OCI-LY1 (cell line): ENCODE measurements at regions not wholly inside any gene's neighbourhood (a gene's known extent, or its start where the extent isn't known, plus 50 kb on each side); places are given as distances from the start of the nearest gene placed in this dataset.

ENCODE experiments used
- H2AFZ ChIP-seq: fragments of 200-600 bp; sonication (generic), shearing (Covaris generic); 2 replicates; pipeline ENCODE4 v1.6.0; 2014; ENCODE audit warnings: antibody characterized with exemption, mild to moderate bottlenecking, low read length
- H3F3A ChIP-seq: fragments of 200-600 bp; sonication (generic), shearing (Covaris generic); 2 replicates; pipeline ENCODE4 v1.6.0; 2014; ENCODE audit warnings: mild to moderate bottlenecking, antibody characterized with exemption, low read length, moderate library complexity; ENCODE audit not compliant: insufficient read depth
- H3K27ac ChIP-seq: fragments of 200-600 bp; sonication (generic); 2 replicates; pipeline ENCODE4 v1.5.1; 2014; ENCODE audit warnings: low read length, mixed run types, mild to moderate bottlenecking, low read depth; ENCODE audit not compliant: poor library complexity, severe bottlenecking
- H3K27me3 ChIP-seq: fragments of 200-600 bp; sonication (generic); 2 replicates; pipeline ENCODE4 v1.6.0; 2014; ENCODE audit warnings: antibody characterized with exemption, mild to moderate bottlenecking, low read length, moderate library complexity; ENCODE audit not compliant: insufficient read depth
- H3K36me3 ChIP-seq: fragments of 200-600 bp; sonication (generic); 2 replicates; pipeline ENCODE4 v1.6.1; 2014; ENCODE audit warnings: mild to moderate bottlenecking, antibody characterized with exemption, low read length, moderate library complexity, mixed read lengths; ENCODE audit not compliant: insufficient read depth
- H3K4me1 ChIP-seq: fragments of 200-600 bp; sonication (generic); 2 replicates; pipeline ENCODE4 v1.5.1; 2014; ENCODE audit warnings: mild to moderate bottlenecking, low read length, moderate library complexity; ENCODE audit not compliant: insufficient read depth, severe bottlenecking
- H3K4me2 ChIP-seq: fragments of 200-600 bp; sonication (generic), shearing (Covaris generic); 2 replicates; pipeline ENCODE4 v1.6.1; 2014; ENCODE audit warnings: low read length
- H3K4me3 ChIP-seq: fragments of 200-600 bp; sonication (generic); 2 replicates; pipeline ENCODE4 v1.5.1; 2014; ENCODE audit warnings: low read length, low read depth, mild to moderate bottlenecking, mixed read lengths; ENCODE audit not compliant: poor library complexity, severe bottlenecking
- H3K79me2 ChIP-seq: fragments of 200-600 bp; shearing (Covaris generic); 2 replicates; pipeline ENCODE4 v1.6.1; 2016; ENCODE audit warnings: mixed run types, low read length, mixed read lengths; ENCODE audit not compliant: insufficient read depth
- H3K9ac ChIP-seq: fragments of 200-600 bp; sonication (generic), shearing (Covaris generic); 2 replicates; pipeline ENCODE4 v1.6.1; 2014; ENCODE audit warnings: mild to moderate bottlenecking, low read length, mixed read lengths
- H3K9me2 ChIP-seq: fragments of 200-600 bp; sonication (generic), shearing (Covaris generic); 2 replicates; pipeline ENCODE4 v1.6.1; 2014; ENCODE audit warnings: low read depth, mild to moderate bottlenecking, low read length, mixed read lengths
- H3K9me3 ChIP-seq: fragments of 200-600 bp; shearing (Covaris generic); 2 replicates; pipeline ENCODE4 v1.6.1; 2014; ENCODE audit warnings: low read length, mixed read lengths
- H4K20me1 ChIP-seq: fragments of 200-600 bp; sonication (generic), shearing (Covaris generic); 2 replicates; pipeline ENCODE4 v1.6.0; 2016; ENCODE audit warnings: mild to moderate bottlenecking, low read length; ENCODE audit not compliant: insufficient read depth
- CTCF ChIP-seq: fragments of 200-600 bp; sonication (generic), shearing (Covaris generic); IDR thresholded peaks from 2 replicates; pipeline ENCODE4 v1.5.1; 2017; ENCODE audit warnings: mild to moderate bottlenecking, antibody characterized with exemption, low read length, moderate library complexity, mixed read lengths
- EZH2 ChIP-seq: fragments of 200-600 bp; sonication (generic), shearing (Covaris generic); IDR thresholded peaks from 2 replicates; pipeline ENCODE4 v1.8.0; 2017; ENCODE audit warnings: borderline replicate concordance, mixed run types, mild to moderate bottlenecking, antibody characterized with exemption, low read length, moderate library complexity, mixed read lengths

DNA sequence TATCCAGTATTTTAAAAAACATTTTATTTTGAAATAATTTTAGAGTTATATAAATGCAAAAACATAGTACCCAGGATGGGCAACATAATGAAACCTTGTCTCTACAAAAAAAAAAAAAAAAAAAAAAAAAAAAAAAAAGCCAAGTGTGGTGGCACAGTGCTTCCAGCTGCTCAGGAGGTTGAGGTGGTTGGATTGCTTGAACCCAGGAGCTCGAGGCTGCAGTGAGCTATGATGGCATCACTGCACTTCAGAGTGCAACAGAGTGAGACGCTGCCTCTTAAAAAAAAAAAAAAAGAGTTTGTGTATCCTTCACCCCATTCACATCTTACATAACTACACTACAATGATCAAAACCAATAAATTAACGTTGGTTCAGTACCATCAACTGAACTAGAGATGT lies 115.6 kb upstream of the KIF26B start:
- Histone ChIP-seq H3K36me3 (no peaks in the 10 kb centered on the region), H3K9me2 (no peaks in the 10 kb centered on the region), H3K27me3 (no peaks in the 10 kb centered on the region), H4K20me1 (no peaks in the 10 kb centered on the region), H3K4me2 (no peak overlapping the region), H3K9ac (no peak overlapping the region), H3K79me2 (no peaks in the 10 kb centered on the region), H2AFZ (no peak overlapping the region), H3K9me3 (peaks cover 2% of the 10 kb centered on the region; the same call in 1 of the 2 replicates), H3F3A (no peaks in the 10 kb centered on the region), H3K4me1 (no peaks in the 10 kb centered on the region), H3K4me3 (no peak overlapping the region), H3K27ac (no peak overlapping the region)
- TF ChIP-seq EZH2 (no peak), CTCF (no peak)

DNA sequence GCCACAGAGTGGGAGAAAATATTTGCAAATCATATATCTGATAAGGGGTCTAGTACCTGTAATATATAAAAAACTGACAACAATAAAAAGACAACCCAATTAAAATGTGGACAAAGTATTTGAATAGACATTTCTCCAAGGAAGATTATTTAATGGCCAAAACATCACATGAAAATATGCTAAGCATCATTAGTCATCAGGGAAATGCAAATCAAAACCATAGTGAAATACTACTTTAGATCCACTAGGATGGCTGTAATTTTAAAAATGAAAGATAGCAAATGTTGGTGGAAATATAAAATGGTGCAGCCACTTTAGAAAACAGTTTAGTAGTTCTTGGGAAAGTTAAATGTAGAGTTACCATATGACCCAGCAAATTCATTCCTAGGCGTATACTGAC lies 118.7 kb upstream of the KIF26B start:
- H3K4me3 ChIP-seq, result no peak overlapping the region

DNA sequence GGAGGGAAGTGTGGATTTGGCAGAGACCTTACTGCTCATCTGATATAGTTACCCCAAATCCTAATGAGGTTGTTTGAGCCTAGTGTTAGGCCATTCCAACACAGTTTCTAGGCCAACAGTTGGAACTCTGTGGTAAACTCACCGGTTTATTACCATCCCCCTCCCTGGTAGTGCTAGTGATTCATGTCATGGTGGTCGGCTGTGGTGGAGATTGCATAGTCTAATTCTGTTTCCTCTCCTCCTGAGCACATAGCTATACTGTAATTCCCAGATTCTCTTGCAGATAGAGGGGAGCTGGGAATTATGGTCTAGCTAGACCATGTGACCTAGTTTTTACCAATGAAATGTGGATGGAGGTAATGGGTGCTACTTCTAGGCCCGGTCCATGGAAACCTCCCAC lies 123.7 kb upstream of the KIF26B start:
- Histone ChIP-seq H3K9me2 (no peaks in the 10 kb centered on the region), H3K9ac (no peak overlapping the region), H4K20me1 (no peaks in the 10 kb centered on the region), H3K9me3 (no peaks in the 10 kb centered on the region), H3K79me2 (no peaks in the 10 kb centered on the region), H3K4me3 (no peak overlapping the region), H3F3A (no peaks in the 10 kb centered on the region), H2AFZ (no peak overlapping the region), H3K27me3 (no peaks in the 10 kb centered on the region), H3K36me3 (no peaks in the 10 kb centered on the region), H3K4me2 (no peak overlapping the region), H3K27ac (no peak overlapping the region), H3K4me1 (no peaks in the 10 kb centered on the region)
- no peak for TF ChIP-seq CTCF
- no peak for TF ChIP-seq EZH2

More for the DNA sequence above, 118.7 kb upstream of the KIF26B start:
- Histone ChIP-seq H3K9me3 (peaks cover 2% of the 10 kb centered on the region; the same call in 1 of the 2 replicates), H3K9ac (no peak overlapping the region), H3K4me2 (no peak overlapping the region), H2AFZ (no peak overlapping the region), H3F3A (no peaks in the 10 kb centered on the region), H3K36me3 (no peaks in the 10 kb centered on the region), H3K4me1 (no peaks in the 10 kb centered on the region), H3K27me3 (no peaks in the 10 kb centered on the region), H3K79me2 (no peaks in the 10 kb centered on the region), H3K9me2 (no peaks in the 10 kb centered on the region), H4K20me1 (no peaks in the 10 kb centered on the region), H3K27ac (no peak overlapping the region)
- TF ChIP-seq EZH2 (no peak), CTCF (no peak)
